WTC11 (cell line): ENCODE measurements at regions not wholly inside any gene's neighbourhood (a gene's known extent, or its start where the extent isn't known, plus 50 kb on each side); places are given as distances from the start of the nearest gene placed in this dataset.
A peak's percentile ranks its signal among the peaks of the same experiment; 100 is the strongest.

Experiments used
- ATAC-seq: fragments of 200-7000 bp; cut with Tn5 transposase; 2 replicates; pipeline ENCODE4 v1.10.0; 2021; ENCODE audit warnings: mild to moderate bottlenecking, moderate library complexity
- CTCF ChIA-PET: fragments of 300-600 bp; sonication (Branson Sonifier 250); formaldehyde crosslinking; loops from one replicate; lab custom pipeline; 2021; ENCODE audit warnings: antibody characterized with exemption; lab: Charles Lee
- POLR2A ChIA-PET: fragments of 350-600 bp; sonication (Branson Sonifier 250); formaldehyde crosslinking; loops from one replicate; lab custom pipeline; 2021; ENCODE audit warnings: antibody characterized with exemption; lab: Charles Lee
- DNase-seq: peaks from one replicate; pipeline ENCODE4 v3.0.0; 2021; ENCODE audit warnings: low spot score
- H3K27ac Mint-ChIP-seq: 2 replicates; pipeline ENCODE4 v1.8.0; 2021; ENCODE audit warnings: mixed read lengths
- H3K27me3 Mint-ChIP-seq: 2 replicates; pipeline ENCODE4 v1.8.0; 2021; ENCODE audit warnings: low read depth, mild to moderate bottlenecking, moderate library complexity, mixed read lengths
- H3K36me3 Mint-ChIP-seq: 2 replicates; pipeline ENCODE4 v1.8.0; 2021; ENCODE audit warnings: mixed read lengths
- H3K4me1 Mint-ChIP-seq: 2 replicates; pipeline ENCODE4 v1.8.0; 2022; ENCODE audit warnings: mixed read lengths
- H3K4me3 Mint-ChIP-seq: 2 replicates; pipeline ENCODE4 v1.8.0; 2021; ENCODE audit warnings: mild to moderate bottlenecking, moderate library complexity, mixed read lengths
- H3K9me3 Mint-ChIP-seq: 2 replicates; pipeline ENCODE4 v1.8.0; 2021; ENCODE audit warnings: mixed read lengths
- AR ChIP-seq: fragments of 250-450 bp; sonication (Bioruptor Pico); IDR thresholded peaks from 2 replicates; pipeline ENCODE4 v1.9.0; 2021; ENCODE audit warnings: mild to moderate bottlenecking
- ATF1 ChIP-seq: sonication (generic); formaldehyde crosslinking; IDR thresholded peaks from 2 replicates; pipeline ENCODE4 v1.8.1; 2023; ENCODE audit warnings: mild to moderate bottlenecking, moderate library complexity, missing genetic modification reagents
- CBFB ChIP-seq: sonication (generic); formaldehyde crosslinking; IDR thresholded peaks from 2 replicates; pipeline ENCODE4 v1.8.1; 2022; ENCODE audit warnings: mild to moderate bottlenecking, low read depth, missing genetic modification reagents
- CREM ChIP-seq: sonication (generic); formaldehyde crosslinking; IDR thresholded peaks from 2 replicates; pipeline ENCODE4 v1.8.1; 2022; ENCODE audit warnings: mild to moderate bottlenecking, missing genetic modification reagents, moderate library complexity
- EMX1 ChIP-seq: fragments of 250-450 bp; sonication (Bioruptor Pico); IDR thresholded peaks from 2 replicates; pipeline ENCODE4 v1.8.0; 2021; ENCODE audit warnings: mild to moderate bottlenecking
- ERG ChIP-seq: fragments of 250-450 bp; sonication (Bioruptor Pico); IDR thresholded peaks from 2 replicates; pipeline ENCODE4 v1.8.0; 2021; ENCODE audit warnings: mild to moderate bottlenecking
- FOXJ3 ChIP-seq: sonication (generic); formaldehyde crosslinking; IDR thresholded peaks from 2 replicates; pipeline ENCODE4 v1.9.0; 2021; ENCODE audit warnings: missing genetic modification reagents, mild to moderate bottlenecking, borderline replicate concordance
- FOXK1 ChIP-seq: sonication (generic); formaldehyde crosslinking; IDR thresholded peaks from 2 replicates; pipeline ENCODE4 v1.8.0; 2022; ENCODE audit warnings: mild to moderate bottlenecking, moderate library complexity, missing genetic modification reagents
- HMGXB4 ChIP-seq: sonication (generic); formaldehyde crosslinking; IDR thresholded peaks from 2 replicates; pipeline ENCODE4 v1.8.1; 2023; ENCODE audit warnings: mild to moderate bottlenecking, moderate library complexity, missing genetic modification reagents
- JUN ChIP-seq: sonication (generic); formaldehyde crosslinking; IDR thresholded peaks from 2 replicates; pipeline ENCODE4 v1.8.0; 2023; ENCODE audit warnings: mild to moderate bottlenecking, missing genetic modification reagents
- NFYB ChIP-seq: sonication (generic); formaldehyde crosslinking; conservative IDR thresholded peaks from 2 replicates; pipeline ENCODE4 v1.8.0; 2022; ENCODE audit warnings: low read depth, missing genetic modification reagents
- ZBTB21 ChIP-seq: sonication (generic); formaldehyde crosslinking; IDR thresholded peaks from 2 replicates; pipeline ENCODE4 v1.8.1; 2023; ENCODE audit warnings: mild to moderate bottlenecking, missing genetic modification reagents, borderline replicate concordance
- ZMAT4 ChIP-seq: fragments of 250-450 bp; sonication (Bioruptor Pico); IDR thresholded peaks from 2 replicates; pipeline ENCODE4 v1.9.0; 2021; ENCODE audit warnings: mild to moderate bottlenecking
- ZNF281 ChIP-seq: sonication (generic); formaldehyde crosslinking; IDR thresholded peaks from 2 replicates; pipeline ENCODE4 v1.8.0; 2023; ENCODE audit warnings: mild to moderate bottlenecking, missing genetic modification reagents
- ZNF416 ChIP-seq: fragments of 250-450 bp; sonication (Bioruptor Pico); IDR thresholded peaks from 2 replicates; pipeline ENCODE4 v1.9.0; 2021; ENCODE audit warnings: mild to moderate bottlenecking, inconsistent platforms
- ZNF423 ChIP-seq: fragments of 250-450 bp; sonication (Bioruptor Pico); IDR thresholded peaks from 2 replicates; pipeline ENCODE4 v2.1.2; 2022; ENCODE audit warnings: mild to moderate bottlenecking, moderate library complexity
- ZNF425 ChIP-seq: fragments of 250-450 bp; sonication (Bioruptor Pico); conservative IDR thresholded peaks from 2 replicates; pipeline ENCODE4 v1.9.0; 2021; ENCODE audit warnings: mild to moderate bottlenecking

GRCh38 chrX:7580127-7580526 is 262.8 kb upstream of the VCX start:
- CTCF ChIA-PET, result no interaction called here
- H3K9me3 Mint-ChIP-seq, result no peaks in the 10 kb centered on the region
- DNase-seq, result no peak

GRCh38 chrX:7574325-7574724 is 268.6 kb upstream of the VCX start:
- no peak overlapping the region for H3K27ac Mint-ChIP-seq
- CTCF ChIA-PET, result no interaction called here
- ATAC-seq (no peak), DNase-seq (peak; percentile 12)
- no peaks in the 10 kb centered on the region for H3K9me3 Mint-ChIP-seq
- no peak overlapping the region for H3K4me3 Mint-ChIP-seq
- POLR2A ChIA-PET, result no interaction called here
- no peaks in the 10 kb centered on the region; the same call in 1 of the 2 replicates for H3K27me3 Mint-ChIP-seq
- H3K4me1 Mint-ChIP-seq, result no peaks in the 10 kb centered on the region
- H3K36me3 Mint-ChIP-seq, result no peaks in the 10 kb centered on the region
- TF ChIP-seq ZNF423 (CRISPR knock-in tag) (no peak), CREM (no peak), ZNF425 (no peak), FOXK1 (no peak), NFYB (CRISPR knock-in tag) (no peak), ZNF281 (CRISPR knock-in tag) (no peak), EMX1 (CRISPR knock-in tag) (no peak), ZMAT4 (no peak), ZNF416 (CRISPR knock-in tag) (no peak), CBFB (no peak), JUN (no peak), ERG (CRISPR knock-in tag) (no peak), HMGXB4 (CRISPR knock-in tag) (no peak)

More at GRCh38 chrX:7580127-7580526, 262.8 kb upstream of the VCX start:
- POLR2A ChIA-PET, result no interaction called here
- no peak overlapping the region for H3K27ac Mint-ChIP-seq
- H3K4me3 Mint-ChIP-seq, result no peak overlapping the region
- TF ChIP-seq AR (CRISPR knock-in tag), result no peak
- TF ChIP-seq ZBTB21, result no peak
- no peak for TF ChIP-seq FOXJ3 (CRISPR knock-in tag)
- no peak for TF ChIP-seq ZNF425
- TF ChIP-seq ATF1, result no peak
- H3K27me3 Mint-ChIP-seq, result no peaks in the 10 kb centered on the region; the same call in 1 of the 2 replicates
- no peak for ATAC-seq
- no peaks in the 10 kb centered on the region for H3K4me1 Mint-ChIP-seq
- no peaks in the 10 kb centered on the region for H3K36me3 Mint-ChIP-seq
